Eye (tissue), 1 donor: ENCODE measurements at regions not wholly inside any gene's neighbourhood (a gene's known extent, or its start where the extent isn't known, plus 50 kb on each side); places are given as distances from the start of the nearest gene placed in this dataset.

Experiments
- DNase-seq: peaks from one replicate; pipeline ENCODE4 v3.0.0-alpha.2; 2015

DNA sequence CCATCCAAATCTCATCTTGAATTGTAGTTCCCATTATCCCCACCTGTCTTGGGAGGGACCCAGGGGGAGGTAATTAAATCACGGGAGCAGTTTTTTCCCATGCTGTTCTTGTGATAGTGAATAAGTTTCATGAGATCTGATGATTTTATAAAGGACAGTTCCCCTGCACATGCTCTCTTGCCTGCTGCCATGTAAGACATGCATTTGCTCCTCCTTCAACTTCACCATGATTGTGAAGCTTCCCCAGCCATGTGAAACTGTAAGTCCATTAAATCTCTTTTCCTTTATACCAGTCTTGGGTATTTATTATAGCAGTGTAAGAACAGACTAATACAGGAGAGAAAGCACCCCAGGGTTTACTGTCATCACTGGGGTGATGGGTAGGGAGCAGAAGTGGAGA, 220.4 kb upstream of the NUDT4 start:
- DNase-seq: no peak

DNA sequence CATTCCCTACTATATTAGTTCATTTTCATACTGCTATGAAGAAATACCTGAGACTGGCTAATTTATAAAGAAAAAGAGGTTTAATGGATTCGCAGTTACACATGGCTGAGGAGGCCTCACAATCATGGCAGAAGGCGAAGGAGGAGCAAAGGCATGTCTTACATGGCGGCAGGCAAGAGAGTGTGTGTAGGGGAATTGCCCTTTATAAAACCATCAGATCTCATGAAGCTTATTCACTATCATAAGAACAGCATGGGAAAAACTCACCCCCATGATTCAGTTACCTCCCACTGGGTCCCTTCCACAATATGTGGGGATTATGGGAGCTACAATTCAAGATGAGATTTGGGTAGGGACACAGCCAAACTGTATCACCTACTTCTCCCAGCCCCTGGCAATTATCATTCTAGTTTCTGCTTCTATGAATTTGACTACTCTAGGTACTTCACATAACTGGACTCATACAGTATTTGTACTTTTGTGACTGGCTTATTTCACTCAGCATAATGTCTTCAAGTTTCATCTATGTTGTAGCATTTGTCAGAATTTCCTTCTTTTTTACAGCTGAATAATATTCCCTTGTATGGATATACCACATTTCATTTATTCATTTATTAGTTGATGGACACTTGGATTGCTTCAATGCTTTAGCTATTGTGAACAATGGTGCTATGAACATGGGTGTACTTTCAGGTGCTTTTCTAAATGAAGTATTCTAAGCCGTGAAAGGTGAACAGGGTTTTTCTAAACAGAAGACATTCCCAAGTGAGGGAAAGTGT, 219.5 kb upstream of the NUDT4 start:
- DNase-seq: no peak

DNA sequence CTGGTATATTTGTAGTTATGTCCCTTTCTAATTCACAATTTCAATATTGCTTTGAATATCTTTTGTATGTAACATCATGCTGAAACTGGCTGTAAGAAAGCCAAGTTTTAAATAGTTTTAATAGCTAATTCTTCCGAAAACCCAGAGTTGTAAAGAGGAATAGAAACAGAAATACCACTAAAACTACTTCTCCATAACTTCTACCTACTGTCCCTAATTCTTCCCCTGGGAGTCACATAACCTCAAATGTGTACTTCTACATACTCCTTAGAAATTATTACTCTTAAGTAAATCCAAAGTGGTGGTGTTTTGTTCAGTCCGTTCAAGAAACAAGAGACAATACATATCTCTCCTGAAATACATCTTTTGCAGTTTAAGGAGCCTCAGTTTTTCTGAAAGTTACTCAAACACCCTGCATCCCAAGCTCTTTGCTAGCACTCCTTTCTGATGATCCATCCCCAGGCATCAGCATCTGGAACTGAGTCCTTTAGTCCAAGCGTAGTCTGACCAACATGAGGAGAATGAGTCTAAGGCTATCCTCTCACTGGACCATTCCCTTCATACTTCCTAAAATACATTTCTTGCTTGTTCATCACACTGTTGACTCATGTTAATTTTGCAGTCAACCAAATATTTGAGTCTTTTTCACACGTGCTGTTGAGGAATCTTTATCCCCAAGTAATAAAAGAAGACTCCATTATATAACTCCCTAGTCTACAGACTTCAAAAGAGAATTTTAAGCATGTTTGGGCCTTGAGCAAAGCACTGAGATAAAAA, 214.3 kb upstream of the NUDT4 start:
- DNase-seq: no peak

DNA sequence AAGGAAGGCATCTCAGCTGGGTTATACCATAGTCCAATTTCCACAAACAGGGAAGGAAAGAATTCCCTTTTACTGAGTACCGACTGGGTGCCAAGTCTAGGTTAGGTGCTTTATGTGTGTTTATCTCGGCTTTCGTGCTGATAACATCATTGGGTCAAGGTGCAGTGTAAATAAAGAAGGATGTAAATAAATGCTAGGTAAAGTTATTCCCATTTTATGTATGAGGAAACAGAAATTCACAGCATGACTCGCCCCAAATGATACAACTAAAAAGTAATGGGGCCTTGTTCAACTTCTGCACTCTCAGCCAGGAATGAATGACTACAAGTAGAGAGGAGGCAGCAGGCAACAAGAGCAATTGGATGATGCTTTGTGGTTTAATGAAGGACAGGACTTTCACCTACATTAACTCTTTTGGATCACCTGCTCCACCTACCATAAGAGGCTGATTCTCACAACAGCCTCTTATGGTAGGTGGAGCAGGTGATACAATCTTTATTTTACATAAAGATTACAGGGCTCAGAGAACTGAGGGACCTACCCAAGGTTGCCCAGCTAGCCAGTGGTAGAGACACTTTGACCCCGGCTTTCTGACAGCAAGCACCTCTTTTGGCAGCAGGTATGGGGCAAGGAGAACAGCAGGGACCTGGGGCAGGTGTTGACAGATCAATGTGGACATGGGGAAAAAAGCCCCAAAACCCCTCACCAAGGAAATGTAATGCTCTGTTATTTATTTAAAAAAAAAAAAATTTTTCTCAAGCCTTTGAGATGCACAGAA, 213.4 kb upstream of the NUDT4 start:
- no peak for DNase-seq

- no peak for DNase-seq
Measured at GRCh38 chr12:93165384-93165932, 212.3 kb upstream of the NUDT4 start.

GRCh38 chr12:93166541-93167307, 211.0 kb upstream of the NUDT4 start:
- no peak for DNase-seq

- no peak for DNase-seq
Measured at GRCh38 chr12:93167331-93167730, 210.4 kb upstream of the NUDT4 start.

DNA sequence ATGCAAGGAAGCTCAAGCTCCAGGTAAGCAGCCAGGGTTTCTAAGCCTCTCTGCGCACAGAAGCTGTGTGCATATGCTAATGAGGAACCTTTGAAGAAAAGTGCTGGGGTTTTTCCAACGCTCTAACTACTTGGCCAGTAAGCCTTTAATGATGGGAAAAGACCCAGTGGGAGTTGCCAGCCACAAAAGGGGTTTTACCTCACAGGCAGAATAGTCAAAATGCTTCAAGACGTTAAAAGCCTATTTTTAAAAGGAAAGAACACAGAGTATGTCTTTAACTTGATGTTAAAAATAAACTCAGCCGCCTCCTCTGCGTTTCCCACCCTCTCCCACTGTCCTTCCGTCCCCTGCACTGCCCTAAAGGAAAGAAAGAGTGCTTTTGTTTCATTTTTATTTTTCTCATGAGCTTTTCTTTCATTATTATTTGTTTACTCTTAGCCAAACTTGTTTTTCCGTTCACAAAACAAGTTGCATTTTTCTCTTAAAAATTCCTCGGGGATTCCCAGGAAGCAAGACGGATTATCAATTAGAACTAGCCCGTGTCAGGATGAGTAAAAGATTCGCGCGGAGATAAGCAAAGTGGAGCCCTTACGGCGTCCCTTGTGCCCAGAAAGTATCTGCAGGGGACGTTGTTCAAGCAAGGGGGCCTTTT, 209.8 kb upstream of the NUDT4 start:
- DNase-seq: peak; percentile 57

GRCh38 chr12:93168751-93169150, 209.0 kb upstream of the NUDT4 start:
- DNase-seq: no peak

GRCh38 chr12:93169536-93169935, 208.2 kb upstream of the NUDT4 start:
- no peak for DNase-seq

- no peak for DNase-seq
Measured at GRCh38 chr12:93170928-93171327, 206.8 kb upstream of the NUDT4 start.

DNA sequence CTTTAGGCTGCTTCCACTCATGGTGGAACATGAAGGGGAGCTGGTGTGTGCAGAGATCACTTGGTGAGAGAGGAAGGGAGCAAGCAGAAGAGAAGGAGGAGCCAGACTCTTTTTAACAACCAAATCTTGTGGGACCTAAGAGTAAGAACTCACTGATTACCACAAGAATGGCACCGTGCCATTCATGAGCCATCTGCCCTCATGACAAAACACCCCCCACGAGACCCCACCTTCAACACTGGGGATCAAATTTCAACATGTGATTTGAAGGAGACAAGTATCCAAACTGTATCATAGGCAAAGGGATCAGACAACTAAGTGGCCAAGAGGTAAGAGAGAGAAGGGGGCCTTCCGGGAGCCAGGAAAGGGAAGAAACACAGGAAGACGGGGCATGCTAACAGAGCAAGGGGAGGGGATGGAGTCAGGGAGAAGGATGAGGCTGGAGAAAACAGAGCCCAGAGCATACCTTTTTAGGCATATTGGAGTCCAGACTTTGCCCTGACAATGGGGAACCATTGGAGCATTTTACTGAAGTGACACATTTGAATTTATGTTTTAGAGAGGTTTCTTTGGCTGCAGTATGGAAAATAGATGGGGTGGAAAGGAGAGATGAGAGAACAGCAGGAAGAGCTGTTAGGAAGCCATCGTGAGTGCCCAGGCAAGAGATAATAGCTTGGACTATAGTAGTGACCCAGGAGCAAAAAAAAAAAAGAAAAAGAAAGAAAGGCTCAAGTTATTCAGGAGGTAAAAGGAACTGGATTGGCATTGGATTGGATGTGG, 204.4 kb upstream of the NUDT4 start:
- no peak for DNase-seq

DNA sequence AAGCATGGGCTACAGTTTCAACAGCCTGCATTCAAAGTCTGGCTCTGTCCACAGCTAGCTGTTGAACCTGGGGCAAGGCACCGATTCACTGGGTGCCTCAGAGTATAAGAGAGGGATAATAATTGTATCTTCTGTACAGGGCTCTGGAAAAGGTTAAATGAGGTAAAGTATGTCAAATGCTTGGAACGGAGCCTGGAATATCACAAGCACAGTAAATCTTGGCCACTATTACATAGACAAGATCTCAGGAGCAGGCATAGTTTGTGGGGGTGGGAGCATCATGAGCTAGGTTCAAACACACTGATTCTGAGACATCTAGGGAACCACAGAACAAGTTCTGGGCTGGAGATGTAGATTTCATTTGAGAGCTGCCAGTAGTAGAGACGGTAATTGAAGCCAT, 203.7 kb upstream of the NUDT4 start:
- DNase-seq: no peak

DNA sequence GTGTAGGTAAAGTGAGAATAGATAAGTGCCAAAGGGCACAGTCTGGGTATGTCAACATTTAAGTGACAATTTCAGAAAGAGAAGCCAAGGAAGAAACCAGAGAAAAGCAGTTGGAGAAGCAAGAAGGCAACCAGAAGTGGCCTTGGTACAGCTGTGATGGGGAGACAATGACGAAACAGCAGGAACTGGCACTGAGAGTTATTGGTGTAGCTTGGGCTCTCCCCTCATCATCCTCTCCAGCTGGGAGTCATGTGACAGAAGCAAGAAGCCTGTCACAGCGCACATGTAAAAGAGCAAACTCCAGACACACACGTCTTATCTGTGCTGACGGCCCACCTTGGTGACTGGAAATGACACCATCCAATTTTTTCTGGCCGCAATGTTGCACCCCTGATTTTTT, 203.3 kb upstream of the NUDT4 start:
- no peak for DNase-seq

DNA sequence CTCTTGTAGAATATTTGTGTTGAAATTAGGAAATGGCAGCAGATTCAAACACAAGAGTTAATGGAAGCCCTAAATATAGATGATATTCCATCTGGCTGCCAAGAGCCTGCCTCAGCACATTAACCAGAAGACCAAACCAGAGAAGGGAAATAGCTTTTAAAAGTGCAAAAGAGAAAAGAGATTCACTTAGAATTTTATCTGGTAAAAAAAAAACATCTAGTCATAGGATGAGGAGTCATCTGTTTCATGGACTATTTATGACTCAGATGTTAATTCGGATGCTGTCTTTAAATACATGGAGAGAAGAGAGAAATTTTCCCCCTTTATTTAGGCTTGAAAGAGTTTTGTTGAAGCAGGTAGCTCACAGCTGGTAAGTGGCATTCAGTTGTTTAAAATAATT, 201.6 kb upstream of the NUDT4 start:
- DNase-seq: no peak

GRCh38 chr12:93176610-93177126, 201.1 kb upstream of the NUDT4 start:
- no peak for DNase-seq

GRCh38 chr12:93177208-93178153, 200.2 kb upstream of the NUDT4 start:
- DNase-seq: no peak

DNA sequence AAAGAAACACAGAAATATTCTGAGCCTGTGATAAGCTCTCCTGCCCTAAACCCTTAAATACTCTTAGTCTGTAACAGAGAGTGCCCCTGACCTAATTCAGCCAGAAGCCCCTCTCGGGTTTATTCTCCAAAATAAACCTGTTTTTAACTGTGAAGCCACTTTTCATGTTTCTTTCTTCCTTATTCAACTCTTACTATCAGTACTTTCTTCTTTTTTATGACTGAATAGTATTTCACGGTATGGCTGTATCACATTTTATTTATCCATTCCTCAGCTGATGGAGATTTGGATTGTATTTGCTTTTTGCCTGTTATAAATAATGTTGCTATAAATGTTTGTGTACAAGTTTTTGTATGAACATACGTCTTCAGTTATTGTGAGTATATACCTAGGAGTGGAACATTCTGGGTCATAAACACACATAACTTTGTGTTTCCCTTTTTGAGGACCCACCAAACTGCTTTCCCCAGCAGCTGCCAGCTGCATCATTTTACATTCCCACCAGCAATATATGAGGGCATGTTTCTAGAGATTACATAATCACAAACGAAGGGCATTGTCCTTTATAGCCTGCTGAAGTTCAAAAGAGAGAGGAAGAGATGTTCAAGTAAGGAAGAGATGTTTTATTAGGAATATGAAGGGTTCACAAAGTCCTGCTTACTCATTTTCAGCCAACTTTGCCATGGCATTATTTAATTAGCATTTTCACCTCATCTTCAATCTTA, 199.4 kb upstream of the NUDT4 start:
- DNase-seq: no peak

DNA sequence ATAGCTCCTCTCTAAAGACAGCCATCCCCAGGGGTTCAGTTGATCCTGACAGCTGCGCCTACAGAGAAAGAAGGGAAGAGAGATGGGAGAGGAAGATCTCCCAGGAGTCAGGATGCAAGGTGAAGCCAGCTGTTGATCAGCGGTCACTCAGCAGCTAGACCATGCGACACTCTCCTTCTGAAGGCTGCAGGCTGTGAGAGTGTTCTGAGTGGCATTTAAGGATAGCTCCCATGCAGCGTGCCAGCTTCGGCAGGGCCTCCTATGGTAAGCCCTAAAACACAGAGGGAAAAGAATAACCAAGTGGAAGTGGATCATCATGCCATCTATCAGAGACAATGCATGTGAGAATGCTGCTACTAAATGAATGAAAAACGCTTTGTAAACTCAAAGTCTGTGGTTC, 197.9 kb upstream of the NUDT4 start:
- no peak for DNase-seq
